Body of pancreas (tissue), 4 donors: ENCODE measurements at regions not wholly inside any gene's neighbourhood (a gene's known extent, or its start where the extent isn't known, plus 50 kb on each side); places are given as distances from the start of the nearest gene placed in this dataset.

ENCODE experiments used
- POLR2A ChIP-seq, 3 donors: fragments of 450-650 bp; IDR thresholded peaks; one replicate each; pipeline ENCODE4 v1.6.1; 2016; ENCODE audit warnings: antibody characterized with exemption in 3 of 3, mild to moderate bottlenecking in 2 of 3
- TF ChIP-seq, protein P1 (sequence below), 7 experiments: fragments of 450-650 bp in 4 of 7; fragments of 200-600 bp in 3 of 7; sonication (generic) in 3 of 7; IDR thresholded peaks; one replicate each; pipeline ENCODE4 v1.5.1; 2016 to 2019; ENCODE audit warnings: antibody characterized with exemption in 7 of 7

DNA sequence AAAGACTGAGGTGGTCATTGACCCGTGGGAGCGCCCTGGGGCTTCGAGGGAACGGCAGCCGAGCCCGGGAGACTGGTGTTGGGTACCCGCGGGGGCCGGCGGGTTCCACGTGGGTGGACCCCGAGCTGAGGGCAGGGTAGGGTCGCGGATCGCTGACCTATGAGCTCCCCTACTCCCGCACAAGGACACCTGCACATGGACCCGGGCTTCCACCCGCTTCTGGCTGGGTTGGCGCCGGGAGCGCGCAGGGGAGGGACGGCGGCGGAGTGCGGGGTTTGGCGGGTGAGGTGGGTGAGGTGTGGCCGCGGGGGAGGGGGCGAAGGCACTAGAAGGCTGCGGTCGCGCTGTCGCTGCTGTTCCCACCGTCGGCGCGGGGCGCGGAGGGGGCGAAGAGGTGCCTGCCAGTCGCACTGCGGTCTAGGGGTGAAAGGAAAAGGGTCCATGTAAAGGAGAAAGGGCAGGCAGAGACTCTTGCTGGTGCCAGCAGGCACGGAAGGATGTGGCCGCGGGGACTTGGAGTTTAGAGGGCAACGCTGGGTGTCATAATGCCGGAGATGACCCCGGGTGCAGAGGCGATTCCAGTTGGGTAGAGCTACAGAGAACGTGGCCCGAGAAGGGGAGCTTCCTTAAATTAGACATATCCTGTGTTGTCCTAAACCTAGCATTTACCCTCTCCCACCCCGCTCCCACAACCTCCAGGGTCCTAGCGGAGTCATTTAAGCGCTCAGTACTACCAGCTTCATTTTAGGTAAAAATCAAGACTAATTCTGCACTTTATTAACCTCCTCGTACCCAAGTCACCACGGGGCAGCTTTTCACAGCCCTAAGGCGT lies 245.9 kb upstream of the TOPAZ1 start:
- TF ChIP-seq, protein P1, sequence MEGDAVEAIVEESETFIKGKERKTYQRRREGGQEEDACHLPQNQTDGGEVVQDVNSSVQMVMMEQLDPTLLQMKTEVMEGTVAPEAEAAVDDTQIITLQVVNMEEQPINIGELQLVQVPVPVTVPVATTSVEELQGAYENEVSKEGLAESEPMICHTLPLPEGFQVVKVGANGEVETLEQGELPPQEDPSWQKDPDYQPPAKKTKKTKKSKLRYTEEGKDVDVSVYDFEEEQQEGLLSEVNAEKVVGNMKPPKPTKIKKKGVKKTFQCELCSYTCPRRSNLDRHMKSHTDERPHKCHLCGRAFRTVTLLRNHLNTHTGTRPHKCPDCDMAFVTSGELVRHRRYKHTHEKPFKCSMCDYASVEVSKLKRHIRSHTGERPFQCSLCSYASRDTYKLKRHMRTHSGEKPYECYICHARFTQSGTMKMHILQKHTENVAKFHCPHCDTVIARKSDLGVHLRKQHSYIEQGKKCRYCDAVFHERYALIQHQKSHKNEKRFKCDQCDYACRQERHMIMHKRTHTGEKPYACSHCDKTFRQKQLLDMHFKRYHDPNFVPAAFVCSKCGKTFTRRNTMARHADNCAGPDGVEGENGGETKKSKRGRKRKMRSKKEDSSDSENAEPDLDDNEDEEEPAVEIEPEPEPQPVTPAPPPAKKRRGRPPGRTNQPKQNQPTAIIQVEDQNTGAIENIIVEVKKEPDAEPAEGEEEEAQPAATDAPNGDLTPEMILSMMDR (IDR thresholded peaks at IDR 0.05): no peak
- no peak for TF ChIP-seq POLR2A (IDR thresholded peaks at IDR 0.05)
